Hepatocyte (in vitro differentiated cells): ENCODE measurements at regions not wholly inside any gene's neighbourhood (a gene's known extent, or its start where the extent isn't known, plus 50 kb on each side); places are given as distances from the start of the nearest gene placed in this dataset.
A peak's percentile ranks its signal among the peaks of the same experiment; 100 is the strongest.

Experiments used
- DNase-seq: peaks from one replicate; pipeline ENCODE4 v3.0.0-alpha.2; 2016; ENCODE audit warnings: low spot score
- H2AFZ ChIP-seq: fragments of 200-600 bp; sonication (generic); 2 replicates; pipeline ENCODE4 v1.6.0; 2016; ENCODE audit warnings: antibody characterized with exemption, mild to moderate bottlenecking
- H3K27ac ChIP-seq: fragments of 200-600 bp; sonication (generic); 2 replicates; pipeline ENCODE4 v1.5.1; 2016; ENCODE audit warnings: mild to moderate bottlenecking
- H3K27me3 ChIP-seq: fragments of 200-600 bp; sonication (generic); 2 replicates; pipeline ENCODE4 v1.6.1; 2016
- H3K36me3 ChIP-seq: fragments of 200-600 bp; sonication (generic); replicated peaks from 2 replicates; pipeline ENCODE4 v1.5.1; 2016; ENCODE audit warnings: low read depth; ENCODE audit not compliant: insufficient read depth
- H3K4me1 ChIP-seq: fragments of 200-600 bp; sonication (generic); 2 replicates; pipeline ENCODE4 v1.5.1; 2016; ENCODE audit warnings: mild to moderate bottlenecking, moderate library complexity; ENCODE audit not compliant: insufficient read depth
- H3K4me2 ChIP-seq: fragments of 200-600 bp; sonication (generic); 2 replicates; pipeline ENCODE4 v1.6.0; 2016
- H3K4me3 ChIP-seq: fragments of 200-600 bp; sonication (generic); 2 replicates; pipeline ENCODE4 v1.5.1; 2016; ENCODE audit warnings: mild to moderate bottlenecking
- H3K79me2 ChIP-seq: fragments of 200-600 bp; sonication (generic); 2 replicates; pipeline ENCODE4 v1.6.0; 2017; ENCODE audit warnings: mild to moderate bottlenecking
- H3K9me2 ChIP-seq: fragments of 200-600 bp; sonication (generic); replicated peaks from 2 replicates; pipeline ENCODE4 v1.6.0; 2017; ENCODE audit warnings: mild to moderate bottlenecking; ENCODE audit not compliant: insufficient read depth
- H3K9me3 ChIP-seq: fragments of 200-600 bp; sonication (generic); 2 replicates; pipeline ENCODE4 v1.5.1; 2016; ENCODE audit warnings: low read depth, mild to moderate bottlenecking
- H4K20me1 ChIP-seq: fragments of 200-600 bp; sonication (generic); 2 replicates; pipeline ENCODE4 v1.6.0; 2016; ENCODE audit warnings: mild to moderate bottlenecking; ENCODE audit not compliant: insufficient read depth, poor library complexity, severe bottlenecking
- EZH2 ChIP-seq: fragments of 200-600 bp; sonication (generic); IDR thresholded peaks from 2 replicates; pipeline ENCODE4 v1.6.1; 2016; ENCODE audit warnings: antibody characterized with exemption, mild to moderate bottlenecking, borderline replicate concordance
- EZH2phosphoT487 ChIP-seq: fragments of 200-600 bp; sonication (generic); IDR thresholded peaks from one replicate; pipeline ENCODE4 v1.6.1; 2018; ENCODE audit warnings: antibody characterized with exemption, mild to moderate bottlenecking, low read depth, moderate library complexity; ENCODE audit not compliant: unreplicated experiment, severe bottlenecking
- WGBS: methylation state at CpG from one replicate; pipeline ENCODE4 v1.1.6; 2016; ENCODE audit warnings: low lambda C conversion rate; ENCODE audit errors: missing lambda C conversion rate; 5-methylcytosine and 5-hydroxymethylcytosine counted together
- TF ChIP-seq, protein P1 (sequence below): fragments of 200-600 bp; sonication (generic); IDR thresholded peaks from 2 replicates; pipeline ENCODE4 v1.5.1; 2016; ENCODE audit warnings: antibody characterized with exemption, mild to moderate bottlenecking; ENCODE audit not compliant: poor library complexity

DNA sequence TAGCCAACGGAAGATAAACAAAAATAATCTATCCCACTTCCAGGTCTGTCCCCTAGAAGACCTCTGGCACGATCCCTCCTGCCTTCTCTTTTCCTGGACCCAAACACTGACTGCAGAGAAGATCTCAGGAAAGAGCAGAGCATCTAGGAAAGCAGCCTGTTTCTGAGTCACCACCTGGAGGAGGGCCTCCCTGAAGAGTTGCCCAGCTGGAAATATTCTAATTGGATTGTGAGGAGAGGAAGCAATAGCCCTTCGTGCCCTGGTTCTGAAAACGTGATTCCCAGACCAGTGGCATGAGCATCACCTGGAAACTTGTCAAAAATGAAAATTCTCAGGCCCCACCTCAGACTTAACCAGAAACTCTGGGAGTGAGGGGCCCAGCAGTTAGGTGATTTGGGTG lies 411.1 kb downstream of the SETD4 start:
- H3K79me2 ChIP-seq = no peaks in the 10 kb centered on the region
- H3K4me1 ChIP-seq = peaks cover 3% of the 10 kb centered on the region
- H3K36me3 ChIP-seq = no peaks in the 10 kb centered on the region
- DNase-seq = peak; percentile 8
- H3K27ac ChIP-seq = no peak overlapping the region
- H3K9me2 ChIP-seq = no peaks in the 10 kb centered on the region
- H3K27me3 ChIP-seq = peaks cover 3% of the 10 kb centered on the region
- 38% methylated on average over 4 of the region's 4 CpGs for WGBS
- H2AFZ ChIP-seq = no peak overlapping the region
- TF ChIP-seq EZH2phosphoT487 (no peak), EZH2 (no peak)
- TF ChIP-seq, protein P1, sequence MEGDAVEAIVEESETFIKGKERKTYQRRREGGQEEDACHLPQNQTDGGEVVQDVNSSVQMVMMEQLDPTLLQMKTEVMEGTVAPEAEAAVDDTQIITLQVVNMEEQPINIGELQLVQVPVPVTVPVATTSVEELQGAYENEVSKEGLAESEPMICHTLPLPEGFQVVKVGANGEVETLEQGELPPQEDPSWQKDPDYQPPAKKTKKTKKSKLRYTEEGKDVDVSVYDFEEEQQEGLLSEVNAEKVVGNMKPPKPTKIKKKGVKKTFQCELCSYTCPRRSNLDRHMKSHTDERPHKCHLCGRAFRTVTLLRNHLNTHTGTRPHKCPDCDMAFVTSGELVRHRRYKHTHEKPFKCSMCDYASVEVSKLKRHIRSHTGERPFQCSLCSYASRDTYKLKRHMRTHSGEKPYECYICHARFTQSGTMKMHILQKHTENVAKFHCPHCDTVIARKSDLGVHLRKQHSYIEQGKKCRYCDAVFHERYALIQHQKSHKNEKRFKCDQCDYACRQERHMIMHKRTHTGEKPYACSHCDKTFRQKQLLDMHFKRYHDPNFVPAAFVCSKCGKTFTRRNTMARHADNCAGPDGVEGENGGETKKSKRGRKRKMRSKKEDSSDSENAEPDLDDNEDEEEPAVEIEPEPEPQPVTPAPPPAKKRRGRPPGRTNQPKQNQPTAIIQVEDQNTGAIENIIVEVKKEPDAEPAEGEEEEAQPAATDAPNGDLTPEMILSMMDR = no peak
- no peaks in the 10 kb centered on the region for H4K20me1 ChIP-seq
- no peak overlapping the region for H3K4me2 ChIP-seq
- no peaks in the 10 kb centered on the region for H3K9me3 ChIP-seq
- H3K4me3 ChIP-seq = no peak overlapping the region

DNA sequence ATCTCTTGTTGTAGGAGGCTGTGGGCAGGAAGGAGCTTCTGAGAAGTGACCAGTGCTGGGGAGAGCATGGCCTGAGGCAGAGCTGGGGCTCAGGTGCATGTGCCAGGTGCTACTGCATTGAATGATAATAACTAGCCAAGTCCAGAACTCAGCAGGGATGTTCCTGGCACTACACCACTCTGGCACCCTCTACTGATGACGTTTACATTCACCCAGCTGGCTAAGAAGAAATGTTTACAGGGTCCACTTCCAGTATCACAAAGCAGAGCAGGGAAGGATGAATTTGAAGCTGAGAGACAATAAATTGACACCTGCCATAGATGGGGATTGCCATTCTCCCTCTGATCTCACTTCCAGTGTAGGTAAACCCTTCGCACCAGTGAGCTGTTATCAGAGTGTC lies 411.8 kb downstream of the SETD4 start:
- H3K79me2 ChIP-seq = no peaks in the 10 kb centered on the region
- DNase-seq = no peak
- no peaks in the 10 kb centered on the region for H4K20me1 ChIP-seq
- H3K9me3 ChIP-seq = no peaks in the 10 kb centered on the region
- H3K4me3 ChIP-seq = no peak overlapping the region
- H3K4me1 ChIP-seq = peaks cover 3% of the 10 kb centered on the region
- WGBS = 47% methylated on average over 2 of the region's 2 CpGs
- H3K27ac ChIP-seq = no peak overlapping the region
- H3K9me2 ChIP-seq = no peaks in the 10 kb centered on the region
- no peak overlapping the region for H2AFZ ChIP-seq
- TF ChIP-seq EZH2phosphoT487 (no peak), EZH2 (no peak)
- TF ChIP-seq, protein P1 = no peak
- H3K4me2 ChIP-seq = no peak overlapping the region
- peaks cover 3% of the 10 kb centered on the region for H3K27me3 ChIP-seq
- H3K36me3 ChIP-seq = no peaks in the 10 kb centered on the region

DNA sequence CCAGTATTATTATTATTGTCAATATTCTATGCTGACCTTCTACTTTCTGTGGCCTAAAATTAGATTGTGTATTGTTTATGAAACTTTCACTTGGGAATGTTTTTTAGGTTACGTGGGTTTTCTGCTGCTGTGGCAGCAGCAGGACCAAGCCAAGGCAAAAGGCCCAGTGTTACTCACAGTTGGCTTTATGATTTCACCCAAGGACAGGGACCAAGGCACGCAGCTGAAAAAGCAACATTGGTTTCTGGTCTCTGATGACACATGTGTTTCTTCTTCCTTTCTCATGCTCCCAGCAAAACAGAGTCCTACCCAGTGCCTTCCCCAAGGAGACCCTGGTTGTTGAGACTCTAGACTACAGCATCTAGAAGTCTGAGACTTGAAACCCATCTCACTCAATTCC lies 413.7 kb downstream of the SETD4 start:
- DNase-seq = no peak
- no peaks in the 10 kb centered on the region for H3K79me2 ChIP-seq
- H3K9me2 ChIP-seq = no peaks in the 10 kb centered on the region
- H3K36me3 ChIP-seq = no peaks in the 10 kb centered on the region
- no peaks in the 10 kb centered on the region for H3K27me3 ChIP-seq
- H4K20me1 ChIP-seq = no peaks in the 10 kb centered on the region
- no peaks in the 10 kb centered on the region for H3K9me3 ChIP-seq
- no peak overlapping the region for H2AFZ ChIP-seq
- H3K27ac ChIP-seq = no peak overlapping the region
- TF ChIP-seq EZH2 (no peak), EZH2phosphoT487 (no peak)
- TF ChIP-seq, protein P1 = no peak
- no peak overlapping the region for H3K4me3 ChIP-seq
- WGBS = 96% methylated on average over 2 of the region's 2 CpGs
- H3K4me1 ChIP-seq = peaks cover 3% of the 10 kb centered on the region
- H3K4me2 ChIP-seq = no peak overlapping the region

DNA sequence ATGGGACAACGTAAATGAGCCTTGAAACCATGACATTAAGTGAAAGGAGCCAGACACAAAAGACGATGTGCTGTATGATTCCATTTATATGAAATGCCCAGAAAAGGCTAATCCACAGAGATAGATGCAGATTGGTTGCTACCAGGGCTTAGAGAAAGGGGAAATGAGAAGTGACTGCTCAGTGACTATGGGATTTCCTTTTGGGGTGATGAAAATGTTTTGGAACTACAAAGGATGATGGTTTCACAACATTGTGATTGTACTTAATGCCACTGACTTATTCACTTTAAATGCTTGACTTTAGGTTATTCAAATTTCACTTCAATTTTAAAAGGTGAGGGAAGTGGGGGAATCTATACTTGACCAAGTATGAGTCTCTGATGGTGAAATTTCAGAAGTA lies 414.3 kb downstream of the SETD4 start:
- H2AFZ ChIP-seq = no peak overlapping the region
- H4K20me1 ChIP-seq = no peaks in the 10 kb centered on the region
- no peak overlapping the region for H3K27ac ChIP-seq
- no peak overlapping the region for H3K4me3 ChIP-seq
- H3K27me3 ChIP-seq = no peaks in the 10 kb centered on the region
- WGBS = 94% methylated on average over 2 of the region's 2 CpGs
- H3K9me3 ChIP-seq = no peaks in the 10 kb centered on the region
- H3K4me2 ChIP-seq = no peak overlapping the region
- peaks cover 3% of the 10 kb centered on the region for H3K4me1 ChIP-seq
- TF ChIP-seq EZH2 (no peak), EZH2phosphoT487 (no peak)
- TF ChIP-seq, protein P1 = no peak
- H3K36me3 ChIP-seq = no peaks in the 10 kb centered on the region
- DNase-seq = no peak
- no peaks in the 10 kb centered on the region for H3K9me2 ChIP-seq
- no peaks in the 10 kb centered on the region for H3K79me2 ChIP-seq
